ENCODE measurements at regions not wholly inside any gene's neighbourhood (a gene's known extent, or its start where the extent isn't known, plus 50 kb on each side); places are given as distances from the start of the nearest gene placed in this dataset.

DNA sequence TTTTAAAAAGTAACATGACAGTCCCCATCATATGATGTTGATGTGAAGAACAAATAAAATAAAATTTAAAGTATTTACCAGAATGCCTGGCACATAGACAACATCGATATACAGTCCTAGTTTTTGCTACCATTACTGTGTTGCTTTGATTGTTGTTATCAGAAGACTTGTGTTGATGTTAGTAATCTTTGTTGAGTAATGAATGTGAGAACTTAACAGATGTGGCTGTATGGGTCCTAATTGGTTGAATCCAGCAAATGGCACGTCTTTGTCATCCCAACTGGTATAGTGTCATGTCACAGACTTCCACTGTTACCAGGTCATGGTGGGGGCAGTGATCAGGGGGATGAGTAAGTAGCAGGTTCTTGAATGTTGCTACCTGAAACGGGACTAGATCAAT lies 1151.4 kb upstream of the CDH8 start:
- no peak overlapping the region for H2BK12ac ChIP-seq (ENCODE audit: insufficient read length, low read depth, low read length)
- no CpG with 5 or more reads among the region's 3 CpGs for WGBS (ENCODE audit: extremely low coverage, insufficient read length, low lambda C conversion rate)
- no peak overlapping the region for H3K9ac ChIP-seq (ENCODE audit: extremely low read depth, insufficient read length, low read length)
- H3K18ac ChIP-seq (ENCODE audit: insufficient read length, low read depth, low read length) = no peak overlapping the region
- DNase-seq = no peak
- Mint-ChIP-seq H3K9me3 (no peaks in the 10 kb centered on the region), H3K4me3 (no peak overlapping the region), H3K27ac (no peak overlapping the region; a peak in 1 of 7 replicates), H3K4me1 (peaks cover 14 to 15% of the 10 kb centered on the region in 2 experiments), H3K27me3 (ENCODE audit: low read depth) (no peaks in the 10 kb centered on the region), H3K36me3 (ENCODE audit: insufficient read depth in 1 of 3, low read depth in 3 of 3) (no peaks in the 10 kb centered on the region)
- no peaks in the 10 kb centered on the region for H4K20me1 ChIP-seq (ENCODE audit: control insufficient read depth, insufficient read depth, insufficient read length)
- H3K56ac ChIP-seq (ENCODE audit: insufficient read length, low read depth, low read length) = no peak overlapping the region
- H2BK20ac ChIP-seq (ENCODE audit: low read depth, low read length, poor library complexity, severe bottlenecking) = no peak overlapping the region
- no peaks in the 10 kb centered on the region for H3K4me1 ChIP-seq (ENCODE audit: insufficient read depth, low read length)
- H2BK5ac ChIP-seq (ENCODE audit: insufficient read length, low read length) = no peak overlapping the region
- H2AFZ ChIP-seq (ENCODE audit: low read length) = no peak overlapping the region
- H4K5ac ChIP-seq (ENCODE audit: insufficient read length, low read depth, low read length) = no peak overlapping the region
- H2BK120ac ChIP-seq (ENCODE audit: low read depth, low read length, poor library complexity, severe bottlenecking) = no peak overlapping the region
- no peak overlapping the region for H4K8ac ChIP-seq (replicated peaks; ENCODE audit: insufficient read length, low read depth, low read length)
- H3K4me2 ChIP-seq (ENCODE audit: insufficient read depth, insufficient read length, low read length) = no peak overlapping the region
- H3K27me3 ChIP-seq (ENCODE audit: insufficient read depth, low read length) = no peaks in the 10 kb centered on the region
- no peak overlapping the region for H2AK5ac ChIP-seq (ENCODE audit: insufficient read length, low read length)
- H3K79me2 ChIP-seq (ENCODE audit: insufficient read depth, low read length) = no peaks in the 10 kb centered on the region
- no peak overlapping the region for H3K4ac ChIP-seq (ENCODE audit: low read depth, low read length)
- no peak overlapping the region for H3K27ac ChIP-seq (ENCODE audit: insufficient read length, low read depth, low read length)
- H4K91ac ChIP-seq (ENCODE audit: insufficient read length, low read depth, low read length) = no peak overlapping the region
- H2BK15ac ChIP-seq (ENCODE audit: low read depth, low read length) = no peak overlapping the region
- H3K9me3 ChIP-seq (ENCODE audit: control insufficient read depth, low read depth, low read length) = no peaks in the 10 kb centered on the region
- no peak overlapping the region for H3K23ac ChIP-seq (ENCODE audit: insufficient read length, low read depth, low read length)
- H3K79me1 ChIP-seq (ENCODE audit: insufficient read depth, low read depth, low read length, poor library complexity, severe bottlenecking) = no peaks in the 10 kb centered on the region
- TF ChIP-seq, protein P1, sequence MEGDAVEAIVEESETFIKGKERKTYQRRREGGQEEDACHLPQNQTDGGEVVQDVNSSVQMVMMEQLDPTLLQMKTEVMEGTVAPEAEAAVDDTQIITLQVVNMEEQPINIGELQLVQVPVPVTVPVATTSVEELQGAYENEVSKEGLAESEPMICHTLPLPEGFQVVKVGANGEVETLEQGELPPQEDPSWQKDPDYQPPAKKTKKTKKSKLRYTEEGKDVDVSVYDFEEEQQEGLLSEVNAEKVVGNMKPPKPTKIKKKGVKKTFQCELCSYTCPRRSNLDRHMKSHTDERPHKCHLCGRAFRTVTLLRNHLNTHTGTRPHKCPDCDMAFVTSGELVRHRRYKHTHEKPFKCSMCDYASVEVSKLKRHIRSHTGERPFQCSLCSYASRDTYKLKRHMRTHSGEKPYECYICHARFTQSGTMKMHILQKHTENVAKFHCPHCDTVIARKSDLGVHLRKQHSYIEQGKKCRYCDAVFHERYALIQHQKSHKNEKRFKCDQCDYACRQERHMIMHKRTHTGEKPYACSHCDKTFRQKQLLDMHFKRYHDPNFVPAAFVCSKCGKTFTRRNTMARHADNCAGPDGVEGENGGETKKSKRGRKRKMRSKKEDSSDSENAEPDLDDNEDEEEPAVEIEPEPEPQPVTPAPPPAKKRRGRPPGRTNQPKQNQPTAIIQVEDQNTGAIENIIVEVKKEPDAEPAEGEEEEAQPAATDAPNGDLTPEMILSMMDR (conservative IDR thresholded peaks at IDR 0.05) = no peak
- no peak overlapping the region for H3K14ac ChIP-seq (ENCODE audit: insufficient read depth, low read length)
- H3K23me2 ChIP-seq (ENCODE audit: insufficient read length, low read depth, low read length, poor library complexity, severe bottlenecking) = no peaks in the 10 kb centered on the region
- H3T11ph ChIP-seq (ENCODE audit: low read length) = no peak overlapping the region

Data from H9 (cell line).